Heart left ventricle (tissue), 16 donors: ENCODE measurements at regions not wholly inside any gene's neighbourhood (a gene's known extent, or its start where the extent isn't known, plus 50 kb on each side); places are given as distances from the start of the nearest gene placed in this dataset.

ENCODE experiments used
- ATAC-seq, 4 donors: fragments of 200-7000 bp; cut with Tn5 transposase; one replicate each; pipeline ENCODE4 v1.9.1; 2020 to 2022; ENCODE audit warnings: moderate library complexity in 4 of 4, mild to moderate bottlenecking in 3 of 4, moderate number of reproducible peaks in 1 of 4
- DNase-seq, 5 donors: peaks; one replicate each; pipeline ENCODE4 v3.0.0-alpha.2; 2020
- H3K27ac ChIP-seq, 12 donors: fragments of 200-600 bp; sonication (generic) in 4 of 12; one replicate each; pipeline versions ENCODE4 v1.5.0 to v1.8.0; 2016 to 2022; ENCODE audit warnings: mild to moderate bottlenecking in 2 of 12
- H3K27me3 ChIP-seq, 9 donors: fragments of 200-600 bp; sonication (generic) in 2 of 9; one replicate each; pipeline versions ENCODE4 v1.5.1 to v1.8.0; 2016 to 2022; ENCODE audit warnings: mild to moderate bottlenecking in 3 of 9
- H3K36me3 ChIP-seq, 9 donors: fragments of 200-600 bp; sonication (generic) in 2 of 9; one replicate each; pipeline versions ENCODE4 v1.5.0 to v1.8.0; 2018 to 2022; ENCODE audit warnings: mild to moderate bottlenecking in 2 of 9
- H3K4me1 ChIP-seq, 12 donors: fragments of 200-600 bp; sonication (generic) in 4 of 12; one replicate each; pipeline versions ENCODE4 v1.5.0 to v1.8.0; 2016 to 2022; ENCODE audit warnings: mild to moderate bottlenecking in 3 of 12
- H3K4me3 ChIP-seq, 12 donors: fragments of 200-600 bp; sonication (generic) in 4 of 12; one replicate each; pipeline versions ENCODE4 v1.5.0 to v1.8.0; 2017 to 2022; ENCODE audit warnings: mild to moderate bottlenecking in 9 of 12, moderate library complexity in 4 of 12
- H3K9me3 ChIP-seq, 12 donors: fragments of 200-600 bp; sonication (generic) in 4 of 12; one replicate each; pipeline versions ENCODE4 v1.5.0 to v1.8.0; 2016 to 2022; ENCODE audit warnings: mild to moderate bottlenecking in 1 of 12
- POLR2A ChIP-seq, 2 donors: fragments of 450-650 bp; IDR thresholded peaks; one replicate each; pipeline ENCODE4 v1.6.1; 2017; ENCODE audit warnings: antibody characterized with exemption in 2 of 2, mild to moderate bottlenecking in 2 of 2, moderate library complexity in 2 of 2
- WGBS, 4 donors: extraction: QIAGEN DNeasy Blood & Tissue Kit in 2 of 4; methylation state at CpG; one replicate each; pipeline versions ENCODE4 v1.1.5 to v1.1.7; 2013 to 2018; 5-methylcytosine and 5-hydroxymethylcytosine counted together
- intact Hi-C, 10 donors: fragments of 100-400 bp; cut with DNase I; formaldehyde crosslinking; loops; one replicate each; pipeline versions ENCODE4 v1.11.1 to v1.14.2; 2022
- TF ChIP-seq, protein P1 (sequence below), 12 donors: fragments of 200-600 bp; sonication (generic) in 4 of 12; IDR thresholded peaks; one replicate each; pipeline versions ENCODE4 v1.5.0 to v1.8.0; 2018 to 2022; ENCODE audit warnings: antibody characterized with exemption in 12 of 12, mild to moderate bottlenecking in 5 of 12
- donor health status: ischemic (EF 13 %, LVEDD 7.1; RV severe dilation, severe dysfunction).
- donor health status: healthy with polysubstance abuse.
- donor health status: DM: no; HTN: yes; CAD: no.
- donor health status: DM: no; HTN: no; CAD: no.
- donor health status: ischemic (EF 25% LVEDD 6.9; RV normal size, moderate dysfunction).
- donor health status: ischemic (EF 25% LVEDD 5.7; RV mildly dilated, moderate dysfunction).
- donor health status: healthy.
- donor health status: DM: yes; HTN: yes; CAD: no.
- donor health status: ischemic (EF 35%, LVEDD 5.7; RV mildly dilated, moderate dysfunction).
- donor health status: nonischemic (EF 11% LVEDD 7.7; RV severe dilation, severe dysfunction).
- donor health status: DM: yes; HTN: yes; CAD: no.
- donor health status: PGD.
- donor health status: ischemic (EF 29% LVEDD 5.4; RV normal size, mild dysfunction).
- donor health status: nonischemic (EF 23%, LVEDD 6.1; RV moderate dilation, normal function).

DNA sequence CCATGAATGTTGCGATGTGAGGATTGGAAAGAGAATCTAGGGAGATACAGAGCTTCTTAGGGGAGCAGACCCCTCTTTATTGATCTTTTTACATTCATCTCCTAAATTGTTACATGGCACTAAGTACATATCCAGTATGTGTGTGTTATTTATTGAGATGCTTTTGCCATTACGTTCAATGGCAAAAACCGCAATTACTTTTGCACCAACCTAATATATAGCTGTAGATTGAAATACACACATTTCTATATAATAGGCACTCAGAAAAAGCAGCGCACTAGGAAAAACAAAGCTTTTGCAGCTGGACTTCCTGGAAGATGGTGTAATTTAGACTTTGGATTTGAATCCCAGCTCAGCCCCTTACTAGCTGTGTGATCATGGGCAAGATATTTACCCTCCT is 849.4 kb downstream of the SLC4A3 start:
- H3K27ac ChIP-seq = no peak overlapping the region
- DNase-seq (no peak), ATAC-seq (no peak)
- H3K36me3 ChIP-seq = no peaks in the 10 kb centered on the region
- H3K9me3 ChIP-seq = no peaks in the 10 kb centered on the region
- no peaks in the 10 kb centered on the region for H3K27me3 ChIP-seq
- TF ChIP-seq POLR2A (IDR thresholded peaks at IDR 0.05) = no peak
- TF ChIP-seq, protein P1, sequence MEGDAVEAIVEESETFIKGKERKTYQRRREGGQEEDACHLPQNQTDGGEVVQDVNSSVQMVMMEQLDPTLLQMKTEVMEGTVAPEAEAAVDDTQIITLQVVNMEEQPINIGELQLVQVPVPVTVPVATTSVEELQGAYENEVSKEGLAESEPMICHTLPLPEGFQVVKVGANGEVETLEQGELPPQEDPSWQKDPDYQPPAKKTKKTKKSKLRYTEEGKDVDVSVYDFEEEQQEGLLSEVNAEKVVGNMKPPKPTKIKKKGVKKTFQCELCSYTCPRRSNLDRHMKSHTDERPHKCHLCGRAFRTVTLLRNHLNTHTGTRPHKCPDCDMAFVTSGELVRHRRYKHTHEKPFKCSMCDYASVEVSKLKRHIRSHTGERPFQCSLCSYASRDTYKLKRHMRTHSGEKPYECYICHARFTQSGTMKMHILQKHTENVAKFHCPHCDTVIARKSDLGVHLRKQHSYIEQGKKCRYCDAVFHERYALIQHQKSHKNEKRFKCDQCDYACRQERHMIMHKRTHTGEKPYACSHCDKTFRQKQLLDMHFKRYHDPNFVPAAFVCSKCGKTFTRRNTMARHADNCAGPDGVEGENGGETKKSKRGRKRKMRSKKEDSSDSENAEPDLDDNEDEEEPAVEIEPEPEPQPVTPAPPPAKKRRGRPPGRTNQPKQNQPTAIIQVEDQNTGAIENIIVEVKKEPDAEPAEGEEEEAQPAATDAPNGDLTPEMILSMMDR (IDR thresholded peaks at IDR 0.05) = no peak
- no peaks in the 10 kb centered on the region for H3K4me1 ChIP-seq
- intact Hi-C loops = no loop called here
- 68 to 73% (median 70%) methylated on average over 4 of the region's 4 CpGs for WGBS, 4 donors
- H3K4me3 ChIP-seq = no peak overlapping the region

DNA sequence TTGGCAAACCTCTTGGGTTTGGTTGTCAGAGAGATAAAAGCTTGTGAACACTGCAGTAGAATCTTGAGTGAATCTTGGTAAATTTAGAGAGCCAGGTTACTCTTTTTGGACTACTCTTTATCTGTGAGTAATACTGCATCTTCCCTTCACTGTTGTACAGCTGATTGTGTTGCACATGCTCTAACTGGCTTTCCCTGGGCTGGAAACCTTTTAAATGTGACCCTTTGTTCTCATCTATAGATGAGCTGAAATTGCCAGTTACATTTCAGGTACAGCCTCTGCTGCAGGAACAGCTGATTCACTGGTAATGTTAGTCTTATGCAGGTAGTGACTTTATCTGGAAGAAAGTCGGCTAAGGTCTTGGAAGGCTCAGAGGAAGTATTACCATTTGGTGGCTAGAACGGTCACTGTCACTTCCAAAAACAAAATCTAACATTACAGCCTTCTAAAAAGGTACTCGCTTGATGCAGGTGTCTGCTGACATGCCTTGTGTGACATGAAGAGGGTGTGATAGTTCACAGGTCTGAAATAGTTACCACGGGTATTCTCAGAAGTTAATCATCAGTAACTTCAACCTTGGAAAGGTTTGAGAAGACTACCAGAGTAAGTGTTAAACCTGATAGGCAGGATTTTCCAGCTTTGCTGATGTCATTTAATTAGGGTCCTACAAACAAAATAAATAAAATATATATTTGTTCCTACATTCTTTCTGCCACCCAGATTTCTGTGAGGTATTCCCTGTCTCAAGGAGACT is 851.1 kb downstream of the SLC4A3 start:
- no peaks in the 10 kb centered on the region for H3K27me3 ChIP-seq
- no peaks in the 10 kb centered on the region for H3K9me3 ChIP-seq
- 45 to 55% (median 53%) methylated on average over 4 of the region's 4 CpGs for WGBS, 4 donors
- TF ChIP-seq, protein P1 (IDR thresholded peaks at IDR 0.05) = no peak
- TF ChIP-seq POLR2A (IDR thresholded peaks at IDR 0.05) = no peak
- DNase-seq (no peak), ATAC-seq (no peak)
- no peaks in the 10 kb centered on the region for H3K36me3 ChIP-seq
- H3K4me3 ChIP-seq = no peak overlapping the region
- intact Hi-C loops = no loop called here
- no peak overlapping the region for H3K27ac ChIP-seq
- no peaks in the 10 kb centered on the region for H3K4me1 ChIP-seq

DNA sequence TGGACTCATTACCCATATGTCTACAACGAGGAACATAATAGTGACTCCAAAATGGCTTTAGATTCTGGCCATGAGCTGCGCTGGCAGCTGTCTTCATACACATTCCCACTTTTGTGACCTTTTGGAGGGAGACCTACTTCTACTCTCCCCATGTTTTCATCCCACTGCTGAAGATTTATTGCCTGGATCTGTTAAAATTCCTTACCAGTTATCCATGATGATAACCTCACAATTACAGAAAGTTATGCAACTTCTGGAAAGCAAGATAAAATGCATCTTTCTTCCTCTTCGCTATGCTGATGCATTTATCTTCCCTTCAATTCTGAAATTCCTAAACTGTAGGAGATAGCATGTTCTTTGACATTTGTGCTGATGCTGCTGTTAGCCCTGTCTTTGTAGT is 855.3 kb downstream of the SLC4A3 start:
- TF ChIP-seq, protein P1 (IDR thresholded peaks at IDR 0.05) = no peak
- TF ChIP-seq POLR2A (IDR thresholded peaks at IDR 0.05) = no peak
- DNase-seq (no peak), ATAC-seq (no peak)
- Histone ChIP-seq H3K27me3 (peaks cover 0 to 5% (median 0%) of the 10 kb centered on the region in 9 donors), H3K4me1 (no peaks in the 10 kb centered on the region), H3K27ac (no peak overlapping the region), H3K9me3 (no peaks in the 10 kb centered on the region), H3K36me3 (no peaks in the 10 kb centered on the region), H3K4me3 (no peak overlapping the region)
- intact Hi-C loops = no loop called here
- WGBS, 4 donors = 64 to 79% (median 71%) methylated on average over 3 of the region's 3 CpGs

DNA sequence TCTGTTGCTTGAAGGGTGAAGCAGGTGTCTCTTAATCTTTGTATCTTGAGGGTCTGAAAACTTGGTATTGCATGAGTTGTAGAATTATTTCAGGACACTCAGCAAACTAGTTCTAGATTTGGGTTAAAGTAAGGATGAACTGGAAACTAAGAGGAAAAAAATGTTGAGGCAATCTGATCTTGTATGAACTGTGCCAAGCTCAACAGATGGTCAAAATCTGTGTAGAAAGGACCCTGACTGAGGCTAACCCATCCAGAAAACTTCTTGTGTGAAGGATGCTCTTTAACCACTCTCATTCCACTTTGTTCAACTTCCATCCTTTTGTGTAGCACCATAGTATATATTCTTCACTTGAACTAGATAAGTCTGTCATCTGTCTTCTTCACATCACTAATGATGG is 861.7 kb downstream of the SLC4A3 start:
- Histone ChIP-seq H3K4me1 (no peaks in the 10 kb centered on the region), H3K36me3 (no peaks in the 10 kb centered on the region), H3K4me3 (no peak overlapping the region), H3K27ac (no peak overlapping the region), H3K27me3 (peaks cover 0 to under 1% (median 0%) of the 10 kb centered on the region in 9 donors), H3K9me3 (no peaks in the 10 kb centered on the region)
- no peak for ATAC-seq
- no peak for TF ChIP-seq POLR2A (IDR thresholded peaks at IDR 0.05)
- TF ChIP-seq, protein P1 (IDR thresholded peaks at IDR 0.05) = no peak
- no peak for DNase-seq
- intact Hi-C loops = no loop called here
